Fibroblast of the aortic adventitia (primary cell): ENCODE measurements at regions not wholly inside any gene's neighbourhood (a gene's known extent, or its start where the extent isn't known, plus 50 kb on each side); places are given as distances from the start of the nearest gene placed in this dataset.

Experiments
- DNase-seq: peaks from one replicate; pipeline ENCODE4 v3.0.0-alpha.2; 2010; ENCODE audit warnings: low read depth
- H3K4me3 ChIP-seq: 2 replicates; pipeline ENCODE4 v1.5.1; 2011; ENCODE audit warnings: low read depth, mild to moderate bottlenecking, control low read depth, low read length, moderate library complexity
- CTCF ChIP-seq: IDR thresholded peaks from 2 replicates; pipeline ENCODE4 v1.5.1; 2011; ENCODE audit warnings: mild to moderate bottlenecking, low read length, control low read depth, inconsistent platforms; ENCODE audit not compliant: insufficient read depth

- DNase-seq: no peak
- TF ChIP-seq CTCF: no peak
- no peak overlapping the region for H3K4me3 ChIP-seq
Measured at GRCh38 chr7:113770146-113770738, 148.6 kb downstream of the PPP1R3A start.

GRCh38 chr7:113768387-113768786, 150.4 kb downstream of the PPP1R3A start:
- no peak for DNase-seq
- H3K4me3 ChIP-seq: no peak overlapping the region
- no peak for TF ChIP-seq CTCF

- no peak for DNase-seq
- H3K4me3 ChIP-seq: no peak overlapping the region
- TF ChIP-seq CTCF: no peak
Measured at GRCh38 chr7:113764401-113765035, 154.3 kb downstream of the PPP1R3A start.

GRCh38 chr7:113763226-113763625, 155.6 kb downstream of the PPP1R3A start:
- no peak overlapping the region for H3K4me3 ChIP-seq
- no peak for DNase-seq
- no peak for TF ChIP-seq CTCF

- TF ChIP-seq CTCF: no peak
- H3K4me3 ChIP-seq: no peak overlapping the region
- DNase-seq: no peak
Measured at GRCh38 chr7:113756250-113756649, 162.6 kb downstream of the PPP1R3A start.

GRCh38 chr7:113752689-113753088, 166.1 kb downstream of the PPP1R3A start:
- H3K4me3 ChIP-seq: no peak overlapping the region
- TF ChIP-seq CTCF: no peak
- DNase-seq: no peak

- no peak for DNase-seq
- TF ChIP-seq CTCF: no peak
- H3K4me3 ChIP-seq: no peak overlapping the region
Measured at GRCh38 chr7:113752289-113752688, 166.5 kb downstream of the PPP1R3A start.
